GM12878 (cell line): ENCODE measurements at regions not wholly inside any gene's neighbourhood (a gene's known extent, or its start where the extent isn't known, plus 50 kb on each side); places are given as distances from the start of the nearest gene placed in this dataset.

Experiments used
- ATAC-seq: fragments of 200-7000 bp; cut with Tn5 transposase; 3 replicates; pipeline ENCODE4 v1.9.1; 2020; ENCODE audit warnings: mild to moderate bottlenecking, moderate library complexity
- BruUV-seq: library from RNA; stranded (reverse); fragments of 400-500 nt; replicated peaks from 2 replicates; lab custom pipeline; 2021; lab: Mats Ljungman, UMichigan
- CTCF ChIA-PET: fragments of 300-600 bp; sonication (Branson Sonifier 250); formaldehyde crosslinking; extraction: SDS; loops from one replicate; lab custom pipeline; 2021; ENCODE audit warnings: inconsistent platforms; lab: Yijun Ruan, JAX
- POLR2A ChIA-PET: fragments of 350-600 bp; formaldehyde crosslinking; extraction: SDS; loops from one replicate; lab custom pipeline; 2021; ENCODE audit warnings: inconsistent platforms; lab: Charles Lee
- RAD21 ChIA-PET: fragments of 300-600 bp; sonication (Branson Sonifier 250); formaldehyde crosslinking; loops from one replicate; lab custom pipeline; 2023; ENCODE audit warnings: antibody characterized with exemption; ENCODE audit not compliant: unreplicated experiment; lab: Charles Lee
- SMC1A ChIA-PET: fragments of 300-600 bp; sonication (Branson Sonifier 250); formaldehyde crosslinking; loops from one replicate; lab custom pipeline; 2023; ENCODE audit not compliant: unreplicated experiment, uncharacterized antibody; lab: Charles Lee
- DNase-seq: peaks from one replicate; pipeline ENCODE4 v3.0.0-alpha.2; 2011; ENCODE audit warnings: low read depth, low spot score
- FAIRE-seq: peaks from 3 replicates; lab custom pipeline; 2011; peaks lifted over from hg19 to GRCh38; lab: Jason Lieb, UNC
- H2AFZ ChIP-seq: 2 replicates; pipeline ENCODE4 v1.6.0; 2011; ENCODE audit warnings: low read depth, low read length, control low read depth; ENCODE audit not compliant: control insufficient read depth
- H3K27ac ChIP-seq: 2 replicates; pipeline ENCODE4 v1.5.1; 2011; ENCODE audit warnings: control low read depth; ENCODE audit not compliant: control insufficient read depth, insufficient read depth
- H3K27me3 ChIP-seq, 2 experiments: replicated peaks in 1 of 2; 2 replicates each; pipeline versions ENCODE4 v1.6.0 to v1.6.1; 2011; ENCODE audit warnings: low read length in 1 of 2; ENCODE audit not compliant: control insufficient read depth in 2 of 2, insufficient read depth in 2 of 2
- H3K36me3 ChIP-seq, 2 experiments: 2 replicates each; pipeline ENCODE4 v1.5.1; 2011; ENCODE audit warnings: low read length in 1 of 2; ENCODE audit not compliant: control insufficient read depth in 2 of 2, insufficient read depth in 2 of 2
- H3K4me1 ChIP-seq: 2 replicates; pipeline ENCODE4 v1.6.1; 2011; ENCODE audit warnings: mild to moderate bottlenecking, low read length, moderate library complexity, mixed read lengths; ENCODE audit not compliant: control insufficient read depth, insufficient read depth
- H3K4me2 ChIP-seq: 2 replicates; pipeline ENCODE4 v1.6.0; 2011; ENCODE audit warnings: control low read depth; ENCODE audit not compliant: control insufficient read depth, insufficient read depth
- H3K4me3 ChIP-seq: fragments of 200-600 bp; sonication (generic); 2 replicates; pipeline ENCODE4 v1.5.1; 2016
- H3K79me2 ChIP-seq: 2 replicates; pipeline ENCODE4 v1.6.0; 2011; ENCODE audit warnings: low read length; ENCODE audit not compliant: control insufficient read depth, insufficient read depth
- H3K9ac ChIP-seq: 2 replicates; pipeline ENCODE4 v1.8.0; 2011; ENCODE audit warnings: low read length, control low read depth, mixed read lengths; ENCODE audit not compliant: control insufficient read depth, insufficient read depth
- H3K9me3 ChIP-seq: replicated peaks from 3 replicates; pipeline ENCODE4 v1.5.1; 2011; ENCODE audit warnings: mild to moderate bottlenecking, low read length; ENCODE audit not compliant: control insufficient read depth, insufficient read depth
- H4K20me1 ChIP-seq: 2 replicates; pipeline ENCODE4 v1.6.0; 2011; ENCODE audit not compliant: control insufficient read depth, insufficient read depth
- BHLHE40 ChIP-seq, 2 experiments: fragments of 450-650 bp in 1 of 2; IDR thresholded peaks; 2 replicates each; pipeline ENCODE4 v1.6.1; 2011 to 2017; ENCODE audit warnings: low read depth in 2 of 2, borderline replicate concordance in 1 of 2, improper control_type of control experiment in 1 of 2, low read length in 1 of 2, mild to moderate bottlenecking in 1 of 2
- CHD1 ChIP-seq: IDR thresholded peaks from 2 replicates; pipeline ENCODE4 v1.6.1; 2012; ENCODE audit warnings: low read depth, low read length, improper control_type of control experiment
- GATAD2B ChIP-seq: fragments of 450-650 bp; conservative IDR thresholded peaks from 2 replicates; pipeline ENCODE4 v1.6.1; 2017; ENCODE audit warnings: low read depth, mild to moderate bottlenecking, moderate library complexity
- PAX5 ChIP-seq: IDR thresholded peaks from 2 replicates; pipeline ENCODE4 v1.6.1; 2011; ENCODE audit warnings: low read depth, low read length, borderline replicate concordance
- RFX5 ChIP-seq: IDR thresholded peaks from 2 replicates; pipeline ENCODE4 v1.6.1; 2011; ENCODE audit warnings: low read depth, low read length, improper control_type of control experiment
- SMARCA5 ChIP-seq: fragments of 450-650 bp; IDR thresholded peaks from 2 replicates; pipeline ENCODE4 v1.6.1; 2017; ENCODE audit warnings: mild to moderate bottlenecking
- STAT1 ChIP-seq: fragments of 450-650 bp; conservative IDR thresholded peaks from 2 replicates; pipeline ENCODE4 v1.6.1; 2014; ENCODE audit warnings: antibody characterized with exemption, mild to moderate bottlenecking
- TARDBP ChIP-seq: IDR thresholded peaks from 2 replicates; pipeline ENCODE4 v1.6.1; 2016; ENCODE audit warnings: borderline replicate concordance
- WGBS: methylation state at CpG from one replicate; pipeline ENCODE4 v1.1.6; 2016; ENCODE audit warnings: low lambda C conversion rate; ENCODE audit not compliant: insufficient replicate concordance, insufficient coverage; ENCODE audit errors: missing lambda C conversion rate; 5-methylcytosine and 5-hydroxymethylcytosine counted together
- in situ Hi-C: fragments of 300-500 bp; cut with MboI; formaldehyde crosslinking; loops from 9 replicates; pipeline ENCODE4 v1.14.3; 2018; ENCODE audit warnings: mixed read lengths
- intact Hi-C: fragments of 100-400 bp; cut with micrococcal nuclease; formaldehyde crosslinking; loops from one replicate; pipeline ENCODE4 v1.14.2; 2022; ENCODE audit not compliant: unreplicated experiment
- TF ChIP-seq, protein P1 (sequence below): fragments of 150-350 bp; IDR thresholded peaks from 2 replicates; pipeline ENCODE4 v1.6.1; 2016; ENCODE audit warnings: low read depth, low read length
- TF ChIP-seq, protein P2 (sequence below): fragments of 450-650 bp; IDR thresholded peaks from 2 replicates; pipeline ENCODE4 v1.6.1; 2017; ENCODE audit warnings: antibody characterized with exemption, mild to moderate bottlenecking, moderate library complexity
- TF ChIP-seq, protein P3 (sequence below): IDR thresholded peaks from 2 replicates; pipeline ENCODE4 v1.6.1; 2011; ENCODE audit warnings: borderline replicate concordance, low read depth, mild to moderate bottlenecking, moderate library complexity, low read length; ENCODE audit not compliant: insufficient read depth, poor library complexity, severe bottlenecking

DNA sequence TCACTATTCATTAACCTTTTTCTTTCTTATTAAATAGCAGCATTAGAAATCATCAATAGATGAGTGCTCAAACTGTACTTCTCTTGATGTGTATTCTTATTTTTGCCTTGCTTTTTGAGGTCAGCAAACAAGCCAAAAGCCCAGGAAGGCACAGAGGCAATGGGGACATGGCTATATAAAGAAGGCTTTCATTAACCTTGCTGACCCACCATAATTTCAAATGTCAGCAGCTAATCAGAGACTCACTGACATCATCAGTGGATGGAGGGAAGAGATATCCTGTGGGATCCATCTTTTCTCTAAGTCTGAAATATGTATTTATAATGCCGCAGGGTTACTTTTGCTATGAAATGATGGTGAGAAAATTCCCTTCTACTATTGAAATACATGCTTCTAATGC lies 1162.8 kb upstream of the ACVR2A start:
- Histone ChIP-seq H3K9ac (no peak overlapping the region), H3K4me2 (no peak overlapping the region), H3K4me3 (no peak overlapping the region), H2AFZ (no peak overlapping the region), H3K27me3 (no peaks in the 10 kb centered on the region), H3K36me3 (no peaks in the 10 kb centered on the region), H3K79me2 (no peaks in the 10 kb centered on the region), H3K4me1 (no peaks in the 10 kb centered on the region), H4K20me1 (no peaks in the 10 kb centered on the region), H3K9me3 (no peaks in the 10 kb centered on the region), H3K27ac (no peak overlapping the region)
- BruUV-seq: no TSS peak
- in situ Hi-C loops: no loop called here
- intact Hi-C loops: no loop called here
- 100% methylated on average over 1 of the region's 1 CpG for WGBS
- ChIA-PET POLR2A (no interaction called here), SMC1A (no interaction called here), CTCF (interaction anchor here (1.1 kb wide), 1 partner anchor 8 kb away, joined by 4 read pairs; no protein-coding TSS in a partner anchor), RAD21 (no interaction called here)
- FAIRE-seq: no peak
- ATAC-seq: no peak
- TF ChIP-seq STAT1: no peak
- TF ChIP-seq, protein P1, sequence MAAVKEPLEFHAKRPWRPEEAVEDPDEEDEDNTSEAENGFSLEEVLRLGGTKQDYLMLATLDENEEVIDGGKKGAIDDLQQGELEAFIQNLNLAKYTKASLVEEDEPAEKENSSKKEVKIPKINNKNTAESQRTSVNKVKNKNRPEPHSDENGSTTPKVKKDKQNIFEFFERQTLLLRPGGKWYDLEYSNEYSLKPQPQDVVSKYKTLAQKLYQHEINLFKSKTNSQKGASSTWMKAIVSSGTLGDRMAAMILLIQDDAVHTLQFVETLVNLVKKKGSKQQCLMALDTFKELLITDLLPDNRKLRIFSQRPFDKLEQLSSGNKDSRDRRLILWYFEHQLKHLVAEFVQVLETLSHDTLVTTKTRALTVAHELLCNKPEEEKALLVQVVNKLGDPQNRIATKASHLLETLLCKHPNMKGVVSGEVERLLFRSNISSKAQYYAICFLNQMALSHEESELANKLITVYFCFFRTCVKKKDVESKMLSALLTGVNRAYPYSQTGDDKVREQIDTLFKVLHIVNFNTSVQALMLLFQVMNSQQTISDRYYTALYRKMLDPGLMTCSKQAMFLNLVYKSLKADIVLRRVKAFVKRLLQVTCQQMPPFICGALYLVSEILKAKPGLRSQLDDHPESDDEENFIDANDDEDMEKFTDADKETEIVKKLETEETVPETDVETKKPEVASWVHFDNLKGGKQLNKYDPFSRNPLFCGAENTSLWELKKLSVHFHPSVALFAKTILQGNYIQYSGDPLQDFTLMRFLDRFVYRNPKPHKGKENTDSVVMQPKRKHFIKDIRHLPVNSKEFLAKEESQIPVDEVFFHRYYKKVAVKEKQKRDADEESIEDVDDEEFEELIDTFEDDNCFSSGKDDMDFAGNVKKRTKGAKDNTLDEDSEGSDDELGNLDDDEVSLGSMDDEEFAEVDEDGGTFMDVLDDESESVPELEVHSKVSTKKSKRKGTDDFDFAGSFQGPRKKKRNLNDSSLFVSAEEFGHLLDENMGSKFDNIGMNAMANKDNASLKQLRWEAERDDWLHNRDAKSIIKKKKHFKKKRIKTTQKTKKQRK: no peak
- TF ChIP-seq SMARCA5: no peak
- no peak for TF ChIP-seq CHD1
- TF ChIP-seq PAX5: no peak
- TF ChIP-seq BHLHE40 (IDR thresholded peaks at IDR 0.05; ENCODE audit: borderline replicate concordance in 1 of 2, low read depth in 2 of 2, low read length in 1 of 2): no peak
- TF ChIP-seq GATAD2B: no peak
- TF ChIP-seq, protein P2, sequence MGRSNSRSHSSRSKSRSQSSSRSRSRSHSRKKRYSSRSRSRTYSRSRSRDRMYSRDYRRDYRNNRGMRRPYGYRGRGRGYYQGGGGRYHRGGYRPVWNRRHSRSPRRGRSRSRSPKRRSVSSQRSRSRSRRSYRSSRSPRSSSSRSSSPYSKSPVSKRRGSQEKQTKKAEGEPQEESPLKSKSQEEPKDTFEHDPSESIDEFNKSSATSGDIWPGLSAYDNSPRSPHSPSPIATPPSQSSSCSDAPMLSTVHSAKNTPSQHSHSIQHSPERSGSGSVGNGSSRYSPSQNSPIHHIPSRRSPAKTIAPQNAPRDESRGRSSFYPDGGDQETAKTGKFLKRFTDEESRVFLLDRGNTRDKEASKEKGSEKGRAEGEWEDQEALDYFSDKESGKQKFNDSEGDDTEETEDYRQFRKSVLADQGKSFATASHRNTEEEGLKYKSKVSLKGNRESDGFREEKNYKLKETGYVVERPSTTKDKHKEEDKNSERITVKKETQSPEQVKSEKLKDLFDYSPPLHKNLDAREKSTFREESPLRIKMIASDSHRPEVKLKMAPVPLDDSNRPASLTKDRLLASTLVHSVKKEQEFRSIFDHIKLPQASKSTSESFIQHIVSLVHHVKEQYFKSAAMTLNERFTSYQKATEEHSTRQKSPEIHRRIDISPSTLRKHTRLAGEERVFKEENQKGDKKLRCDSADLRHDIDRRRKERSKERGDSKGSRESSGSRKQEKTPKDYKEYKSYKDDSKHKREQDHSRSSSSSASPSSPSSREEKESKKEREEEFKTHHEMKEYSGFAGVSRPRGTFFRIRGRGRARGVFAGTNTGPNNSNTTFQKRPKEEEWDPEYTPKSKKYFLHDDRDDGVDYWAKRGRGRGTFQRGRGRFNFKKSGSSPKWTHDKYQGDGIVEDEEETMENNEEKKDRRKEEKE: no peak
- no peak for TF ChIP-seq RFX5
- no peak for TF ChIP-seq TARDBP
- TF ChIP-seq, protein P3, sequence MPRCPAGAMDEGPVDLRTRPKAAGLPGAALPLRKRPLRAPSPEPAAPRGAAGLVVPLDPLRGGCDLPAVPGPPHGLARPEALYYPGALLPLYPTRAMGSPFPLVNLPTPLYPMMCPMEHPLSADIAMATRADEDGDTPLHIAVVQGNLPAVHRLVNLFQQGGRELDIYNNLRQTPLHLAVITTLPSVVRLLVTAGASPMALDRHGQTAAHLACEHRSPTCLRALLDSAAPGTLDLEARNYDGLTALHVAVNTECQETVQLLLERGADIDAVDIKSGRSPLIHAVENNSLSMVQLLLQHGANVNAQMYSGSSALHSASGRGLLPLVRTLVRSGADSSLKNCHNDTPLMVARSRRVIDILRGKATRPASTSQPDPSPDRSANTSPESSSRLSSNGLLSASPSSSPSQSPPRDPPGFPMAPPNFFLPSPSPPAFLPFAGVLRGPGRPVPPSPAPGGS: no peak
- DNase-seq: no peak
